22Rv1 (cell line): ENCODE measurements at regions not wholly inside any gene's neighbourhood (a gene's known extent, or its start where the extent isn't known, plus 50 kb on each side); places are given as distances from the start of the nearest gene placed in this dataset.

Experiments
- ZFX ChIP-seq: fragments of 450-650 bp; IDR thresholded peaks from 2 replicates; pipeline ENCODE4 v1.6.1; 2017; ENCODE audit warnings: antibody characterized with exemption, borderline replicate concordance
- TF ChIP-seq, protein P1 (sequence below): fragments of 450-650 bp; IDR thresholded peaks from 2 replicates; pipeline ENCODE4 v1.5.1; 2017; ENCODE audit warnings: mild to moderate bottlenecking

DNA sequence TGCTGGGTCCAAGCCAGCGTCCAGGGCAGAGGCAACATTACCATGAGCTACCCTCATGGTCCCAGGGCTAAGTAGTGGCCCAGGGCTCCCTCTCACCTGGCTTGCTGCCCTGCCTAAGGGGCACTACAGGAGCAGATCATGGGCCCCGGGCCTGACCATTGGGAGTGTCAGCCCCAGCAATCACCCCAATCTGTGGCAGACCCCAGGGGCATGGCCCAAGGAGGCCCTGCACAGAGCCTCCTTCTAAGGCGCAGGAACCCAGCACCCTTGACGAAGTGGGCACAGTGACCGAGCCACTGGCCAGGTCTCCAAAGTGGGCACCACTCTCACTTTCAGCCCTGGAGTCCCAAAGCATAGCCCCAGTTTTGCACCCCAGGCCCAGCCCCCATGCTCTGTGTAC is 667.1 kb downstream of the SH3BGRL start:
- TF ChIP-seq, protein P1, sequence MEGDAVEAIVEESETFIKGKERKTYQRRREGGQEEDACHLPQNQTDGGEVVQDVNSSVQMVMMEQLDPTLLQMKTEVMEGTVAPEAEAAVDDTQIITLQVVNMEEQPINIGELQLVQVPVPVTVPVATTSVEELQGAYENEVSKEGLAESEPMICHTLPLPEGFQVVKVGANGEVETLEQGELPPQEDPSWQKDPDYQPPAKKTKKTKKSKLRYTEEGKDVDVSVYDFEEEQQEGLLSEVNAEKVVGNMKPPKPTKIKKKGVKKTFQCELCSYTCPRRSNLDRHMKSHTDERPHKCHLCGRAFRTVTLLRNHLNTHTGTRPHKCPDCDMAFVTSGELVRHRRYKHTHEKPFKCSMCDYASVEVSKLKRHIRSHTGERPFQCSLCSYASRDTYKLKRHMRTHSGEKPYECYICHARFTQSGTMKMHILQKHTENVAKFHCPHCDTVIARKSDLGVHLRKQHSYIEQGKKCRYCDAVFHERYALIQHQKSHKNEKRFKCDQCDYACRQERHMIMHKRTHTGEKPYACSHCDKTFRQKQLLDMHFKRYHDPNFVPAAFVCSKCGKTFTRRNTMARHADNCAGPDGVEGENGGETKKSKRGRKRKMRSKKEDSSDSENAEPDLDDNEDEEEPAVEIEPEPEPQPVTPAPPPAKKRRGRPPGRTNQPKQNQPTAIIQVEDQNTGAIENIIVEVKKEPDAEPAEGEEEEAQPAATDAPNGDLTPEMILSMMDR, result no peak
- no peak for TF ChIP-seq ZFX
